Posterior cingulate gyrus (tissue), 11 donors: ENCODE measurements at regions not wholly inside any gene's neighbourhood (a gene's known extent, or its start where the extent isn't known, plus 50 kb on each side); places are given as distances from the start of the nearest gene placed in this dataset.
A peak's percentile ranks its signal among the peaks of the same experiment; 100 is the strongest.
"Not testable (repeated sequence)": the region's sequence is repeated elsewhere in the genome, so short reads cannot be mapped to it uniquely, and the experiment has no call there.

ENCODE experiments used
- DNase-seq, 10 donors: peaks; one replicate each; pipeline versions ENCODE4 v3.0.0 to v3.0.0-alpha.2; 2020 to 2021; ENCODE audit warnings: mixed read lengths in 3 of 10
- intact Hi-C: fragments of 100-400 bp; cut with DNase I; formaldehyde crosslinking; loops from one replicate; pipeline ENCODE4 v1.15.1; 2023

DNA sequence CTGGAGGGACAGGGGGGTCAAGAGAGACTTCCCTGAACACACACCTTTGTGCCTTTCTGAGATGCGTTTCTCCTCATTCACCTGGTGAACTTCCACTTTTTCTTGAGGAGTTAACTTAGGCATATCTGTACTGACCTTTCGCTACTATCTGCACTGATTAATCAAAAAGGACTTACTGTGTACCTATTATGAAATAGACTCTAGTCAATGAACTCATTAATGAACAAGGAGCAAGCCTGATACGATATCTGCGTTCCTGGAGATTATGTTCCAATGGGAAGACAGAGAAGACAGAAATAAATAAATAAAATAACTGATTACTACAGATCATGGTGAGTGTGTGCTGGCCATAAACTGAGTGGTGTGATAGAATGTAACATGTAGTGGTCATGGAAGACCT is 157.2 kb upstream of the TBL1XR1 start:
- no peak for DNase-seq
- intact Hi-C loops, result no loop called here

DNA sequence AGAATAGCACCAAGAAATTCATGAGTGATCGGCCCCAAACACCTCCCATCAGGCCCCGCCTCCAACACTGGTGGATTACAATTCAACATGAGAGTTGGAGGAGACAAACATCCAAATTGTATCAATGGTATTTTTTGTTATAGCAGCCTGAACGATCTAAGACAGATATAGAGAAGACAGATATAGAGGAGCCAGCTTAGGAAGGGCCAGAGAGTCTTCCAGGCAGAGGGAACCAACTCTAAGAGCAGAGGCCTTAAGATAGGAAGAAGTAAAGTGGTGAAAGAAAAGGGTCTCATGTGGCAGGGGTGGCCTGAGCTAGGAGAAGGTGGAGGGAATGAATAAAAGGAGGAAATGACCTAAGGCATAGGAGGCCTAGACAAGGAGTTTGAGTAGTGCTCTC is 158.8 kb upstream of the TBL1XR1 start:
- intact Hi-C loops, result no loop called here
- DNase-seq, result no peak

GRCh38 chr3:177356952-177357351 is 159.7 kb upstream of the TBL1XR1 start:
- intact Hi-C loops, result no loop called here
- DNase-seq, result no peak

- DNase-seq, result no peak
- intact Hi-C loops, result no loop called here
Measured at GRCh38 chr3:177357352-177358090, 160.2 kb upstream of the TBL1XR1 start.

- DNase-seq, result peak in 5 of 10 donors; percentile 17 to 82 (median 24)
- intact Hi-C loops, result no loop called here
Measured at GRCh38 chr3:177358091-177358976, 161.1 kb upstream of the TBL1XR1 start.

DNA sequence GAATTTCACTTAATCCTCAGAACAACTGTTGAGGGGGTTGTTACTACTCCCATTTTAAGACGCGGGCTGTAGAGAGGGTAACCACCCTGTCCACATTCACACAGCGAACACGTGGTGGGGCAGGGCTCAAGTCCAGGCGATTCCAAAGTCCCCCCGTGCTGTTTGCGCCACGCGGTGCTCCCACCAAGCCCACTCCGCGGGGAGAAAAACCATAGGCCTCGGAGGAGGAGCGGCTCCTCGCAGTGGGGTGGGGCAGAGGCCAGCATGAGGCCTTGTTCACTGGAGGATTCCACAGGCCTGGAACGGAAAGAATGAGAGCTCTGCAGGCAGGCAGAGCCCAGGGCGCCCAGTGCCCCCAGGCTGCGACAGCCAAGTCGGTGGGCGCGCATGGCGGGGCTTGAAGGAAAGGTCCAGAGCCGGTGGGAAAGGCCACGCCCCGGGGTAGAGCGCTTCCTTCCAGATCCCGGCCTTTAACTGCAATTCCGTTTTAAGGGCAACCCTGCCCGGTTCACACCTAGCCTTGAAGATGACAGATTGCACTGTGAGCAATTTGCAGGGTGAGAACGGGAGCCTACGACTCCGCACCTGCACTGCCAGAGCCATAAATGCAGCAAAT is 161.8 kb upstream of the TBL1XR1 start:
- DNase-seq, result peak in 5 of 10 donors; percentile 14 to 87 (median 23)
- intact Hi-C loops, result no loop called here

DNA sequence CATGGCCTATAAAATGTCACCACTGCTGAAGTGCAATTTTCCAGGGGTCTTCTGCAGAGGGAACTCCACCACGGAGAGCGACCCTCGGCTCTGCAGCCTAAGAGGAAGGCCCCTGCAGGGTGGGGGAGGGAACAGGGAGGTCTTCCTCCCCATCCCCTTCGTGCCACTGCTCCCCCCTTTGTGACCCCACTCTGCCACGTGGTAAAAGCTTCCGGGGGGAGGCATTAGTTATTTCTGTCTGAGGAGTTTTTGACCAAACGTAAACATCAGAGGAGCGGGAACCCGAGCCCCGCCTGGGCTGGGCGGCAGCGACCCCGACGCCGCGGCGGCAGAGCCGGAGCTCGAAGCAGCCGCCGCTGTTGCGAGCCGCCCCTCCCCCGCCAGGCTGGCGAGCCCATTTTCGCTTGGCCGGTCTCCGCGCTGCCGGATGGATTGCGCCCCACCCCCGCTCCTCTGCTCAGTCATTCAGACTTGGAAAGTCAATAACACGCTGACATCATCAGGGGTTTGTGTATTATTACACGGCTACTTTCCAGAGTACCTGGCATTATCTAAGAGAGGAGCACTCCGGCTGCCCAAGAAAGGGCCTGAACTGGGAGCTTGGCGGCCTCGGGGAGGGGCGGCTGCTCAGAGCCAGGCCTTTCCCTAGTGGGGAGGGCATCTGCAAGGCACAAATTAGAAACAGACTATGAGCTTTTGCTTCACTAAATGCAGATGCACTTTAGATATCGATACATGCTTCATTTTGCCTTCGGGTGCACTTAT is 162.5 kb upstream of the TBL1XR1 start:
- peak; percentile 89 to 99 (median 93) for DNase-seq
- intact Hi-C loops, result loop anchor here (2.0 to 5.0 kb wide), 3 partner anchors 133 to 417 kb away; no protein-coding TSS in a partner anchor

DNA sequence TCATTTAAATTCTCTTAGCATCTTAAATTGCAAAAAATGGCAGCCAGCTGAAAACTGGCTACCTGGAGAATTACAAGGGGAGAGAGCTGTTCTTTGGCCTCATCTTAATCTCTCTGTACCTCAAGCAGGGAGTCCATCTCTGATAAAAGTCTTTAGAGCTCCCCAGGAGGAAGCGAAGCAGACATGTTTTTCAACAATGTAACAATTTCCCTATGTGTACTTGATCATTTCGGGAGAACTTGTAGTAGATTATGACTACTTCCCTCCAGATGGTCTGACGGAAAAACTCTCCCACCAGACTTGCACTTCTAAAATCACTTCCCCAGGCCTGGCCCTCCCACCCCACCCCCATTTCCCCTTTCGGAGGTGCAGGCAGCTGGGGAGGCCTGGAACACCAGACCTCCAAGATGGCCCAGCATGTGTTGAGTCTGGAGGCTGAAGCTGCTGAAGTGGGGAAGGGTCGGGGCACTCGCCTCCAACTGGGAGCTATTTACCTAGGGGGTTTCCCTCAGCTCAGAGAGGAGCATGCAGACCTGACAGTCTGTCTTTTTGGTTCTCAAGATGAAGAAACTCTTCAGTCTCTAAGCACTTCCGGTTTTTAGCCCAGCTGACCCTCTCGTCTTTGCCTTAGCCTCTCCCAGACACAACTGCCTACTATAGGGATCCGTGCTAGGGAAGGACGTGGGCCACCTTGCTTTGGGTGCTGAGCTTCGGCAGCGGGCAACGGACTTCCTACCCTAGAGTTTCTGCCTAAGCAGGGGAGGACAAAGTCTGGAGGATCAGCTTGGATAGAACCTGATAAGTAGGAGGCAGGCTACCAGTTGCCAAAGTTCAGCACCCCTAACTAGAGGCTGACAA is 164.0 kb upstream of the TBL1XR1 start:
- DNase-seq, result no peak
- intact Hi-C loops, result loop anchor here (2.0 to 5.0 kb wide), 3 partner anchors 131 to 415 kb away; no protein-coding TSS in a partner anchor

GRCh38 chr3:177362626-177363025 is 165.3 kb upstream of the TBL1XR1 start:
- DNase-seq, result no peak
- intact Hi-C loops, result loop anchor here (5.0 kb wide), 1 partner anchor 130 kb away; no protein-coding TSS in a partner anchor

- DNase-seq, result no peak
- intact Hi-C loops, result loop anchor here (5.0 kb wide), 1 partner anchor 128 kb away; no protein-coding TSS in a partner anchor
Measured at GRCh38 chr3:177364236-177364635, 167.0 kb upstream of the TBL1XR1 start.

- intact Hi-C loops, DNase-seq: not testable (repeated sequence)
Measured at GRCh38 chr3:177365294-177365693, 168.0 kb upstream of the TBL1XR1 start.

DNA sequence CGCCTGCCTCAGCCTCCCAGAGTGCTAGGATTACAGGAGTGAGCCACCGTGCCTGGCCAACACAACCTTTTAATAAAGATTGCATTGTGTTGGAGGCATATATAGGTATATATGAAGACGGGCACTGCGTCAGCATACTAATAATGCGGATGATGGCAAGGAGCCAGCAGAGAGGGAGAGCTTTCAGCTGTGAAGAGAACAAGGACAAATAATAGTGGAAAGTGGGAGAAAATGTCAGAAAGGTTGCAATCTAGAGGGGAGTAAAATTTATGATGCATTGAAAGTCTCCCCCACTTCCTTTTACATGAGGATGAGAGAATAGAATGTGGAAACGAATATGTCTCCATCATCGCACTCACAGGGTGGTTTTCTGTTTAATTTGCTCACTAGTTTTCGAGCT is 170.5 kb upstream of the TBL1XR1 start:
- DNase-seq, result no peak
- intact Hi-C loops, result no loop called here

DNA sequence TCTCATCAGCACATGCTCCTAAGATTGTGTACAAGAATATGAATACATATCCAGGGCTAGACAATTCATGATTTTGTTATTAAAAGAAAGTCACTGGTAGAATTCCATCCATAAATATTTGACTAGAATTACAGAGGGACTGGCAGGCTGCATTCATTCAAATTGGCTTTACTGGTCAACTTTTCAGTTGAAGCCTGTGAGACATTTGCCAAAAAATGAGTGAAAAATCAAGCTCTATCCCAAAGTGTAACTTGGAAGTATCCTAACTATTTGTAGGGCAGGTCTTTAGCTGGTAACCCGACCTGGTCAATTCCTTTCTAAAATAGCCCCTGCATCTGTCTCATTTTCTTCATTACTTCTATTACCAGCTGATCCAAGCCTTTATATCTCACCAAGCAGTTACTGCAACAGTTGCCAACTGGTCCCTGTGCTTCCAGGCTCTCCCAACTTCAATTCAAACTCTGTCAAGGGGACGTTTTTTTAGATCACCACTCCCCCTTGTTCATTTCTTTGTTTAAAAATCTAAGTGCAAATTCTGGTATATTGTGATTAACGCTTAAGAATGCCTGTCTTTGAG is 173.1 kb upstream of the TBL1XR1 start:
- intact Hi-C loops, result no loop called here
- DNase-seq, result no peak

- intact Hi-C loops, result no loop called here
- no peak for DNase-seq
Measured at GRCh38 chr3:177371146-177371545, 173.9 kb upstream of the TBL1XR1 start.

DNA sequence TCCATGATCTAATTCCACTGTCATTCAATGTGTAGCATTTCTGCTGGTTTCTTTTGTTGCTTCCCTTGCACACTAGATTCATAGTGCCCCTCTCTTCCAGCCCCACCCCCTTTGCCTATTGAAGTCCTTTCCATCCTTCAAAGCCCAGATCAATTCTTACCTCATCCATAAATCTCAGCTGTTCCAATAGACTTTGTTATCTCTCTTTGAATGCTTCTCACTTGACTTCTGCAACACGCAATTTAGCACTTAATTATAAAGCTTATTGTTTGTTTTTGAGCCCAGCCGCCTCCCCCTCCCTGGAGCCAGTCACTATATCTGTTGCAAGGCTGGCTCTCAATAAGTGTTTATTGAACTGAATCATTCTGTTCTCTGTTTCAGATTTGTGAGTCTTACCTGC is 174.6 kb upstream of the TBL1XR1 start:
- intact Hi-C loops, result no loop called here

GRCh38 chr3:177374323-177374722 is 177.0 kb upstream of the TBL1XR1 start:
- no peak for DNase-seq
- intact Hi-C loops, result no loop called here

More for the DNA sequence above, 174.6 kb upstream of the TBL1XR1 start:
- DNase-seq, result no peak

DNA sequence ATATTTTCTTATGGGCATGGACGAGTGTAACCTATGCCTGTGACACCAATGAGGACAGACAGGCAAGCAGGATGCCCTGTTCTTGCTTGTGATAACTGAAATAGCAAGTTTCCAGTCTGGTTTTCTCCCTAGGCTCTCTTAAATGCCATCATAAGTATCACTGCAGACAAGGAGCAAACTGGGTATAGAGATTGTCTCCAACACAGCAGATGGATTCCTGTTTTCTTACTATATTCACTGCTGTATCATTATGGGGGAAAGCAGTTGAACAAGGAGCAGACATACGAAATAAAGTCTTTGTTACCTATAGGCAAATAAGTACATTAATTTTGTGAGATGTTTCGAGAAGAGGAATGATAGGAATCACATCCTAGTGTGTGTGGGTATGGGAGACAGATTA is 178.0 kb upstream of the TBL1XR1 start:
- intact Hi-C loops, result no loop called here
- no peak for DNase-seq

- intact Hi-C loops, result no loop called here
- DNase-seq, result no peak
Measured at GRCh38 chr3:177377166-177377565, 179.9 kb upstream of the TBL1XR1 start.

- intact Hi-C loops, result no loop called here
- DNase-seq, result no peak
Measured at GRCh38 chr3:177378168-177378567, 180.9 kb upstream of the TBL1XR1 start.
